SK-N-SH (cell line): ENCODE measurements at regions not wholly inside any gene's neighbourhood (a gene's known extent, or its start where the extent isn't known, plus 50 kb on each side); places are given as distances from the start of the nearest gene placed in this dataset.

Source experiments
- CTCF ChIA-PET: fragments of 300-600, 350-600 bp; formaldehyde crosslinking; extraction: SDS; loops from one replicate; lab custom pipeline; 2021; lab: Yijun Ruan, JAX
- POLR2A ChIA-PET: fragments of 350-600 bp; sonication (Branson Sonifier 250); formaldehyde crosslinking; extraction: SDS; loops from one replicate; lab custom pipeline; 2020; ENCODE audit warnings: antibody characterized with exemption, inconsistent platforms; lab: Yijun Ruan, JAX
- DNase-seq: peaks from one replicate; pipeline ENCODE4 v3.0.0; 2012
- H2AFZ ChIP-seq: fragments of 200-600 bp; sonication (generic); 2 replicates; pipeline ENCODE4 v1.8.1; 2016; ENCODE audit warnings: antibody characterized with exemption, mild to moderate bottlenecking, low read depth
- H3F3A ChIP-seq: fragments of 200-600 bp; sonication (generic); replicated peaks from 2 replicates; pipeline ENCODE3; 2016; ENCODE audit warnings: antibody characterized with exemption, mild to moderate bottlenecking; ENCODE audit not compliant: insufficient read depth
- H3K27ac ChIP-seq, 2 experiments: fragments of 200-500 bp in 1 of 2; fragments of 200-600 bp in 1 of 2; sonication (Bioruptor generic) in 1 of 2; sonication (generic), shearing (Covaris generic) in 1 of 2; 2 replicates each; pipeline versions ENCODE4 v1.5.1 to v1.6.1; 2014 to 2016; ENCODE audit warnings: low read depth in 2 of 2, inconsistent platforms in 1 of 2, low read length in 1 of 2, mild to moderate bottlenecking in 1 of 2, mixed read lengths in 1 of 2
- H3K27me3 ChIP-seq: fragments of 200-600 bp; sonication (generic), shearing (Covaris generic); 2 replicates; pipeline ENCODE4 v1.6.1; 2016; ENCODE audit warnings: mixed run types; ENCODE audit not compliant: insufficient read depth
- H3K36me3 ChIP-seq, 2 experiments: fragments of 200-500 bp in 1 of 2; fragments of 200-600 bp in 1 of 2; sonication (Bioruptor generic) in 1 of 2; sonication (generic) in 1 of 2; replicated peaks in 1 of 2; 2 replicates each; pipeline versions ENCODE3 to v1.5.1; 2014 to 2016; ENCODE audit warnings: low read length in 1 of 2, mild to moderate bottlenecking in 1 of 2; ENCODE audit not compliant: insufficient read depth in 2 of 2, control insufficient read depth in 1 of 2
- H3K4me1 ChIP-seq, 2 experiments: fragments of 200-500 bp in 1 of 2; fragments of 200-600 bp in 1 of 2; sonication (Bioruptor generic) in 1 of 2; sonication (generic), shearing (Covaris generic) in 1 of 2; 2 replicates each; pipeline versions ENCODE4 v1.5.1 to v1.6.1; 2014 to 2016; ENCODE audit warnings: low read depth in 1 of 2, low read length in 1 of 2, mixed run types in 1 of 2; ENCODE audit not compliant: insufficient read depth in 2 of 2, control insufficient read depth in 1 of 2
- H3K4me2 ChIP-seq: fragments of 200-600 bp; sonication (generic), shearing (Covaris generic); 2 replicates; pipeline ENCODE4 v1.6.1; 2017; ENCODE audit warnings: mixed run types
- H3K4me3 ChIP-seq, 2 experiments: fragments of 200-500 bp in 1 of 2; fragments of 200-600 bp in 1 of 2; sonication (Bioruptor generic) in 1 of 2; sonication (generic), shearing (Covaris generic) in 1 of 2; 2 replicates each; pipeline versions ENCODE4 v1.5.1 to v1.8.1; 2014 to 2016; ENCODE audit warnings: low read depth in 2 of 2, inconsistent platforms in 1 of 2, low read length in 1 of 2, mild to moderate bottlenecking in 1 of 2, mixed read lengths in 1 of 2, moderate library complexity in 1 of 2
- H3K79me2 ChIP-seq: fragments of 200-600 bp; sonication (generic); 2 replicates; pipeline ENCODE4 v1.8.1; 2017; ENCODE audit warnings: mild to moderate bottlenecking; ENCODE audit not compliant: insufficient read depth
- H3K9ac ChIP-seq: fragments of 200-600 bp; sonication (generic); 2 replicates; pipeline ENCODE4 v1.6.1; 2017; ENCODE audit warnings: mixed run types
- H3K9me2 ChIP-seq: fragments of 200-600 bp; sonication (generic); 2 replicates; pipeline ENCODE4 v1.6.1; 2017; ENCODE audit warnings: mixed run types
- H3K9me3 ChIP-seq: fragments of 200-600 bp; sonication (generic); 2 replicates; pipeline ENCODE4 v1.6.1; 2017; ENCODE audit warnings: mixed run types, mild to moderate bottlenecking, moderate library complexity
- H4K20me1 ChIP-seq: fragments of 200-600 bp; sonication (generic); 2 replicates; pipeline ENCODE4 v1.6.1; 2017; ENCODE audit warnings: mild to moderate bottlenecking, mixed run types; ENCODE audit not compliant: insufficient read depth
- CHD2 ChIP-seq: fragments of 150-350 bp; IDR thresholded peaks from 2 replicates; pipeline ENCODE4 v1.6.1; 2018; ENCODE audit warnings: low read length; ENCODE audit not compliant: partially characterized antibody
- ELF1 ChIP-seq: IDR thresholded peaks from 2 replicates; pipeline ENCODE4 v1.4.0; 2012
- FOSL2 ChIP-seq: IDR thresholded peaks from 2 replicates; pipeline ENCODE4 v1.4.0; 2012; ENCODE audit warnings: low read depth, mild to moderate bottlenecking, moderate library complexity, borderline replicate concordance
- FOXJ3 ChIP-seq: sonication (generic); formaldehyde crosslinking; IDR thresholded peaks from 2 replicates; pipeline ENCODE4 v1.5.1; 2020; ENCODE audit warnings: mild to moderate bottlenecking, missing genetic modification reagents
- FOXM1 ChIP-seq: IDR thresholded peaks from 2 replicates; pipeline ENCODE4 v1.4.0; 2012; ENCODE audit warnings: low read depth, mild to moderate bottlenecking
- GATA2 ChIP-seq: sonication (generic); formaldehyde crosslinking; IDR thresholded peaks from 2 replicates; pipeline ENCODE4 v1.5.0; 2020; ENCODE audit warnings: mild to moderate bottlenecking, missing genetic modification reagents
- JUND ChIP-seq: IDR thresholded peaks from 2 replicates; pipeline ENCODE4 v1.4.0; 2012
- MEF2A ChIP-seq: IDR thresholded peaks from 2 replicates; pipeline ENCODE4 v1.4.0; 2012; ENCODE audit warnings: low read depth, borderline replicate concordance
- MXI1 ChIP-seq: IDR thresholded peaks from 2 replicates; pipeline ENCODE4 v1.6.1; 2012; ENCODE audit warnings: mild to moderate bottlenecking, low read depth, low read length, improper control_type of control experiment
- NFIC ChIP-seq: IDR thresholded peaks from 2 replicates; pipeline ENCODE4 v1.4.0; 2012; ENCODE audit warnings: borderline replicate concordance
- SMC3 ChIP-seq: IDR thresholded peaks from 2 replicates; pipeline ENCODE4 v1.6.1; 2012; ENCODE audit warnings: low read depth, low read length, improper control_type of control experiment
- TAF1 ChIP-seq: IDR thresholded peaks from 2 replicates; pipeline ENCODE4 v1.6.1; 2012; ENCODE audit warnings: low read depth, mild to moderate bottlenecking, low read length, moderate library complexity, borderline replicate concordance
- WGBS: methylation state at CpG from one replicate; pipeline ENCODE4 v1.1.6; 2017; ENCODE audit warnings: low lambda C conversion rate; 5-methylcytosine and 5-hydroxymethylcytosine counted together
- TF ChIP-seq, protein P1 (sequence below): IDR thresholded peaks from 2 replicates; pipeline ENCODE4 v1.6.1; 2012; ENCODE audit warnings: mild to moderate bottlenecking, low read depth, low read length, moderate library complexity
- TF ChIP-seq, protein P2 (sequence below): IDR thresholded peaks from 2 replicates; pipeline ENCODE4 v1.4.0; 2012; ENCODE audit warnings: low read depth, borderline replicate concordance
- TF ChIP-seq, protein P3 (sequence below): fragments of 150-350 bp; IDR thresholded peaks from 2 replicates; pipeline ENCODE4 v1.6.1; 2017; ENCODE audit warnings: antibody characterized with exemption, low read length, low read depth, borderline replicate concordance

DNA sequence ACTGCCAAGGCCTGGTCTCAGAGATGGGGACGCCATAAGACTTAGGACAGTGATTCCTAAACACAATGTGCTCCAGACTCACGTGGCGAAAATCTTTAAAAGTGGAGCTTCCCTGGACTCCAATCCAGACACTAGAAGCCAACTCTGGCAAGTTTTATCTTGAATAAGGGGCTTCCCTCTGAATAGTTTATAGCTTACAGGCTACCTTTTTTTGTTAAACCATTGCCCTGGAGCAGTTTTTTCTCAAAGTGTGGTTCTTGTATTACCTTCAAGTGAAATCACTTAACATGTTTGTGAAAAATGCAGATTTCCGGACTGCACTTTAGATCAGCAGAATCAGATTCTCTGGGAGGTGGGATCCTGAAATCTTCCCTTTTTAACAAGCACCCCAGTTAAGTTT is 171.7 kb upstream of the PHF14 start (continued):
- TF ChIP-seq, protein P1, sequence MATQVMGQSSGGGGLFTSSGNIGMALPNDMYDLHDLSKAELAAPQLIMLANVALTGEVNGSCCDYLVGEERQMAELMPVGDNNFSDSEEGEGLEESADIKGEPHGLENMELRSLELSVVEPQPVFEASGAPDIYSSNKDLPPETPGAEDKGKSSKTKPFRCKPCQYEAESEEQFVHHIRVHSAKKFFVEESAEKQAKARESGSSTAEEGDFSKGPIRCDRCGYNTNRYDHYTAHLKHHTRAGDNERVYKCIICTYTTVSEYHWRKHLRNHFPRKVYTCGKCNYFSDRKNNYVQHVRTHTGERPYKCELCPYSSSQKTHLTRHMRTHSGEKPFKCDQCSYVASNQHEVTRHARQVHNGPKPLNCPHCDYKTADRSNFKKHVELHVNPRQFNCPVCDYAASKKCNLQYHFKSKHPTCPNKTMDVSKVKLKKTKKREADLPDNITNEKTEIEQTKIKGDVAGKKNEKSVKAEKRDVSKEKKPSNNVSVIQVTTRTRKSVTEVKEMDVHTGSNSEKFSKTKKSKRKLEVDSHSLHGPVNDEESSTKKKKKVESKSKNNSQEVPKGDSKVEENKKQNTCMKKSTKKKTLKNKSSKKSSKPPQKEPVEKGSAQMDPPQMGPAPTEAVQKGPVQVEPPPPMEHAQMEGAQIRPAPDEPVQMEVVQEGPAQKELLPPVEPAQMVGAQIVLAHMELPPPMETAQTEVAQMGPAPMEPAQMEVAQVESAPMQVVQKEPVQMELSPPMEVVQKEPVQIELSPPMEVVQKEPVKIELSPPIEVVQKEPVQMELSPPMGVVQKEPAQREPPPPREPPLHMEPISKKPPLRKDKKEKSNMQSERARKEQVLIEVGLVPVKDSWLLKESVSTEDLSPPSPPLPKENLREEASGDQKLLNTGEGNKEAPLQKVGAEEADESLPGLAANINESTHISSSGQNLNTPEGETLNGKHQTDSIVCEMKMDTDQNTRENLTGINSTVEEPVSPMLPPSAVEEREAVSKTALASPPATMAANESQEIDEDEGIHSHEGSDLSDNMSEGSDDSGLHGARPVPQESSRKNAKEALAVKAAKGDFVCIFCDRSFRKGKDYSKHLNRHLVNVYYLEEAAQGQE, result no peak
- TF ChIP-seq FOSL2, result no peak
- TF ChIP-seq GATA2, result no peak
- no peak for TF ChIP-seq ELF1

DNA sequence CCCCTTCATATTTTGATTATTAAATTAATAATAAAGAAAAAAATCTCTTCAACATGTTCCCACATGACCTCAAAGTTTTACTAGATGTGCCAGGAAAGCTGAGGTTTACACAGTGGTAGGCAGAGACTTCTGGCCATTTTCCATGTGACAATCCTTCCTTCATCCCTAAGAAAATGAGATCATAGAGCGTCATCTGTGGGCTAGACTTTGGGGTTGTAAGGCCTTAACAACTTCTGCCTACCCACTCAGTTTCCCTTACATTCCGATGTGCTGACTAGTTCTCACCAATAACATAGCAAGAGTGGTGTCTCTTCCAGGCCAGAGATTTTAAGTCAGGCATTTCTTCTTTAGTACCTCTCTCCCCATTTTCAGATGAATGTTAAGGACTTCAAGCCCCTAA is 171.1 kb upstream of the PHF14 start:
- H3K27ac ChIP-seq, result no peak overlapping the region
- H3K27me3 ChIP-seq, result no peaks in the 10 kb centered on the region
- H3F3A ChIP-seq, result no peaks in the 10 kb centered on the region
- TF ChIP-seq FOXJ3 (CRISPR knock-in tag) (no peak), FOSL2 (no peak), ELF1 (no peak), MXI1 (no peak), MEF2A (no peak), CHD2 (no peak), JUND (no peak), SMC3 (no peak), FOXM1 (no peak), NFIC (no peak), TAF1 (no peak)
- TF ChIP-seq, protein P2, sequence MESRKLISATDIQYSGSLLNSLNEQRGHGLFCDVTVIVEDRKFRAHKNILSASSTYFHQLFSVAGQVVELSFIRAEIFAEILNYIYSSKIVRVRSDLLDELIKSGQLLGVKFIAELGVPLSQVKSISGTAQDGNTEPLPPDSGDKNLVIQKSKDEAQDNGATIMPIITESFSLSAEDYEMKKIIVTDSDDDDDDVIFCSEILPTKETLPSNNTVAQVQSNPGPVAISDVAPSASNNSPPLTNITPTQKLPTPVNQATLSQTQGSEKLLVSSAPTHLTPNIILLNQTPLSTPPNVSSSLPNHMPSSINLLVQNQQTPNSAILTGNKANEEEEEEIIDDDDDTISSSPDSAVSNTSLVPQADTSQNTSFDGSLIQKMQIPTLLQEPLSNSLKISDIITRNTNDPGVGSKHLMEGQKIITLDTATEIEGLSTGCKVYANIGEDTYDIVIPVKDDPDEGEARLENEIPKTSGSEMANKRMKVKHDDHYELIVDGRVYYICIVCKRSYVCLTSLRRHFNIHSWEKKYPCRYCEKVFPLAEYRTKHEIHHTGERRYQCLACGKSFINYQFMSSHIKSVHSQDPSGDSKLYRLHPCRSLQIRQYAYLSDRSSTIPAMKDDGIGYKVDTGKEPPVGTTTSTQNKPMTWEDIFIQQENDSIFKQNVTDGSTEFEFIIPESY, result no peak
- TF ChIP-seq, protein P3, sequence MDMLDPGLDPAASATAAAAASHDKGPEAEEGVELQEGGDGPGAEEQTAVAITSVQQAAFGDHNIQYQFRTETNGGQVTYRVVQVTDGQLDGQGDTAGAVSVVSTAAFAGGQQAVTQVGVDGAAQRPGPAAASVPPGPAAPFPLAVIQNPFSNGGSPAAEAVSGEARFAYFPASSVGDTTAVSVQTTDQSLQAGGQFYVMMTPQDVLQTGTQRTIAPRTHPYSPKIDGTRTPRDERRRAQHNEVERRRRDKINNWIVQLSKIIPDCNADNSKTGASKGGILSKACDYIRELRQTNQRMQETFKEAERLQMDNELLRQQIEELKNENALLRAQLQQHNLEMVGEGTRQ, result no peak
- TF ChIP-seq, all 33 proteins: peak for 0
- Histone ChIP-seq H3K9me2 (no peaks in the 10 kb centered on the region), H3K36me3 (no peaks in the 10 kb centered on the region), H3K4me2 (no peak overlapping the region), H3K4me3 (no peak overlapping the region), H2AFZ (no peak overlapping the region), H4K20me1 (no peaks in the 10 kb centered on the region), H3K9ac (no peak overlapping the region), H3K79me2 (no peaks in the 10 kb centered on the region), H3K4me1 (peaks cover 0 to 7% of the 10 kb centered on the region in 2 experiments; a peak in 2 of 4 replicates), H3K9me3 (no peaks in the 10 kb centered on the region)
- WGBS, result 50% methylated on average over 2 of the region's 2 CpGs
- POLR2A ChIA-PET, result no interaction called here
- CTCF ChIA-PET, result interaction anchor here (1.7 kb wide), 1 partner anchor 11 kb away, joined by 5 read pairs; no protein-coding TSS in a partner anchor
- DNase-seq, result no peak
